NCI-H1436 (cell line): ENCODE measurements at regions not wholly inside any gene's neighbourhood (a gene's known extent, or its start where the extent isn't known, plus 50 kb on each side); places are given as distances from the start of the nearest gene placed in this dataset.

ENCODE experiments used
- DNase-seq: peaks from one replicate; lab custom pipeline; 2025; lab: John Stamatoyannopoulos, UW

- DNase-seq, result no peak
Measured at GRCh38 chr20:61049684-61050083, 202.4 kb upstream of the CDH4 start.

GRCh38 chr20:61050336-61050890, 201.6 kb upstream of the CDH4 start:
- no peak for DNase-seq

GRCh38 chr20:61052195-61052750, 199.8 kb upstream of the CDH4 start:
- DNase-seq, result no peak

- DNase-seq, result no peak
Measured at GRCh38 chr20:61052776-61053442, 199.2 kb upstream of the CDH4 start.

GRCh38 chr20:61053487-61053886, 198.6 kb upstream of the CDH4 start:
- no peak for DNase-seq

GRCh38 chr20:61053889-61054288, 198.2 kb upstream of the CDH4 start:
- no peak for DNase-seq

GRCh38 chr20:61054411-61054810, 197.7 kb upstream of the CDH4 start:
- no peak for DNase-seq

- DNase-seq, result no peak
Measured at GRCh38 chr20:61055180-61056010, 196.7 kb upstream of the CDH4 start.

GRCh38 chr20:61056116-61056515, 195.9 kb upstream of the CDH4 start:
- DNase-seq, result no peak

GRCh38 chr20:61056627-61057442, 195.2 kb upstream of the CDH4 start:
- no peak for DNase-seq

GRCh38 chr20:61057443-61058121, 194.5 kb upstream of the CDH4 start:
- no peak for DNase-seq

- no peak for DNase-seq
Measured at GRCh38 chr20:61061981-61062380, 190.1 kb upstream of the CDH4 start.

- no peak for DNase-seq
Measured at GRCh38 chr20:61065853-61066252, 186.2 kb upstream of the CDH4 start.

- DNase-seq, result no peak
Measured at GRCh38 chr20:61066526-61066925, 185.5 kb upstream of the CDH4 start.

- DNase-seq, result no peak
Measured at GRCh38 chr20:61067221-61067620, 184.8 kb upstream of the CDH4 start.

GRCh38 chr20:61072398-61072797, 179.7 kb upstream of the CDH4 start:
- no peak for DNase-seq

GRCh38 chr20:61073376-61073775, 178.7 kb upstream of the CDH4 start:
- DNase-seq, result no peak

GRCh38 chr20:61082720-61083119, 169.3 kb upstream of the CDH4 start:
- DNase-seq, result no peak

- DNase-seq, result no peak
Measured at GRCh38 chr20:61083431-61083830, 168.6 kb upstream of the CDH4 start.

- no peak for DNase-seq
Measured at GRCh38 chr20:61086031-61086430, 166.0 kb upstream of the CDH4 start.

- DNase-seq, result no peak
Measured at GRCh38 chr20:61090541-61090940, 161.5 kb upstream of the CDH4 start.
